ENCODE measurements at regions not wholly inside any gene's neighbourhood (a gene's known extent, or its start where the extent isn't known, plus 50 kb on each side); places are given as distances from the start of the nearest gene placed in this dataset.
"Not testable (repeated sequence)": the region's sequence is repeated elsewhere in the genome, so short reads cannot be mapped to it uniquely, and the experiment has no call there.

DNA sequence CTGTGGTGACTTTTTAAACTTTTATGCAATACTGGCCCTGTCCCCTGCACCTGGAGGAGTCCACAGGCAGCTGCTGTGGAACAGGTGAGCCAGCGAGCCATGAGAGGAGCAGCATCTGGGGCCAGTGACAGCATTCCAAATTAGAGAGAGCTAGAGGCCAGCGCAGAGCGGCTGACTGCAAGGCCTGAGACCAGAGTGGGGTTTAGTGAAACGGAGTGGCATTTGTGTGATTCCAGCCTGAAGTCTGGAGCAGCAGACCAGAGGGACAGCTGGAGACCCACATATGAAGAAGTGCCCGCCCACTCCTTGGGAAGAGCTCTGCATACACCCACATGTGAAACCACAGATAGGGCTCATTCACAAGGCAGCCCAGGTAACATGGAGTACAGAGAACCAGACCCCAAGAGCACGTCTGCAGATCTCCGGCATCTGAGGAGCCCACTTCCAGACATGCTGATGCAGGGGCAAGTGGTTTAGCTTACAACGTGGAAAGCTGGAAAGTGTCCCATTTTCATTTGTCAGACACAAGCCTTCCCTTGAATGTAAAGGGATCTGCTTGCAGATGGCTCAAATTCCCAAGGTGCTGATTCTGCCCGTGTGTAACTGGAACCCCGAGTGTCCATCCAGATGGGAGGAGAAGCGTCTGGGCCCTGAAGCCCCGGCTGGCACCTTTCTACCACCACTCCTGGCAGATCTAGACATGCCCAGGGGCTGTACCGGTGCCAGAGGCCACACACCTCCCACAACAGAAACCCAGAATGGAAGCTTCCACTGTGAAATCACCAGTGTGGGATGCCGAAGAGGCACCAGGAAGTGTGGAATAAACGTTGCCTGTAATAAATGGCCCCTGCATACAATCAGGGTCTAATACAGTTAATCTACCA is 256.0 kb upstream of the TCERG1L start:
- no peak for DNase-seq

DNA sequence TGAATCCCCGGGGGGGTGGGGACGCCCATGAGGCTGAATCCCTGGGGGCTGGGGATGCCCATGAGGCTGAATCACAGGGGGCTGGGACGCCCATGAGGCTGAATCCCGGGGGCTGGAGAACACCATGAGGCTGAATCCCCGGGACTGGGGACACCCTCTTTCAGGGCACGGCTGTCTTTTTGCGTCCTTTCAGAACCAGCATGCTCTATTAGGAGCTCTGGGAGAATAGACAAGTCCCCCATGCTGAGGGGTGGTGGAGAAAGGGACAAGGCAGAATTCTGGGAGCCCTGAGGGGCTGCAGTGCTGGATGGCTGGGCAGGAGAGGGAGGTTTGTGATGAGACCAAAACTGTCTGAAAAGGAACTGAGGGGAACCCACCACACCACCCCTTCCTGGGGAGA is 257.3 kb upstream of the TCERG1L start:
- no peak for DNase-seq

DNA sequence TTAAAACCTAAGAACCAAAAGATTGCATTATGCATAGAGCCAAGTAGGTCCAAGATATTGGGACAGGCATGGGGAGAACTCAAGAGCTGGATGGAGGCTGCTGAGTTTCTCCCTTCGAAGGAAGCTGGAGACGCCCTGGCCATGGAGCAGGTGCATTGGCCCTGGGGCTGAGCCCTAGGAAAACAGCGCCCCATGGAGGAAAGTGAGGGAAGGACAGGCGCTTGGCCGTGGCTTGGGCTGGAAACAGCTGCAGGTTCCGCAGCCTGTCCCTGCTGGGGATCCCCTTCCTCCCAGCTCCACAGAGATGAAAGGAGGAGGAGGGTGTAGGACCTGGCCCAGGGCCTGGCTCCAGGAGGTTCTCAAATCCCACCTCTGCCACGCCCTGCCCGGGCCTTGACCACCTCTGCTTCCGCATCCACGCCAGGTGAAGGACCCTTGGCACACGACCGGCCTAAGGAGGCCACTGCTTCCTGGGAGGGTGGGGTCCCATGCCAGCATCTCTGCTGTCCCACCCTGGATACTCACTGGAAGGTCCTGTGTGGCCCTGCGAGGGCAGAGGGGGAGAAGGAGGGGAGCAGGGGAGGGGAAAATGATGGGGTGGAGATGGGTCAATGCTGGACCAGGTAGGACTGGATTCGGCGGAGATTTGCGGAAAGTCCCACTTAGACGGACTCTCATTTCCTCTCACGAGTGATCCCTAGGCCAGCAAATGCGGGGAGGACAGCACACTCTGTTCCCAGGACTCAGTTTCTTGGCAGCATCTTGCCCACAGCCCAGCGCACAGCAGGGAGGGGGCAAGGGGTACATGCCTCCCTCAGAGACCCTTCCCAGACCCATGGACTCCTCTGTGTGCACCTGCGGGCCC is 258.6 kb upstream of the TCERG1L start:
- DNase-seq, result peak in 1 of 2 experiments; percentile 48

DNA sequence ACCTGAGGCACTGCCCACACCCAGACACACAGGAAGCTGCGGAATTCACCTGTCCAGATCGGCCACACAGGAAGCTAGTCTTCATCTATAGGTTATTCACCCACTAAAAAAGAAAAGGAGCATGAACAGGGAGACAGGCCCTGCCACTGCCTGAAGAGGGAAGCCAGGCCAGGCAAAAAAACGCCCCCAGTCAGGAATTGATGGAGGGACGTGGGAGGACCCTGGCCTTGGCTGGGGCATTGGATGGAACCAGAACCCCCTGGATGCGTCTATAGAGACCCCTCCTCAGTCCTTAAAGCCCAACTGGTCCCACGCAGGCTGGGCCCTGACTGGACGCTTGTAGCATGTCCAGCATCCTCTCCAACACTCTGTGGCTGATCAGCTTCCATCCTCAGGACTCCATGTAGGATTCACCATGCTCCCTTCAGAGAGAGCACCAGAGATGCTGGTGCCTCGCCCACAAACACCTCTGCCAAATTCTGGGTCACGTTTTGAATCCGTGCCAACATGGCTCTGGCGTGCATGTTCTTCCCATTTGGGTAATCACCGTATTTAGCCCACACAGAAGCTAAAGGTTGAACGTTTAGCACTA is 259.3 kb upstream of the TCERG1L start:
- no peak for DNase-seq

DNA sequence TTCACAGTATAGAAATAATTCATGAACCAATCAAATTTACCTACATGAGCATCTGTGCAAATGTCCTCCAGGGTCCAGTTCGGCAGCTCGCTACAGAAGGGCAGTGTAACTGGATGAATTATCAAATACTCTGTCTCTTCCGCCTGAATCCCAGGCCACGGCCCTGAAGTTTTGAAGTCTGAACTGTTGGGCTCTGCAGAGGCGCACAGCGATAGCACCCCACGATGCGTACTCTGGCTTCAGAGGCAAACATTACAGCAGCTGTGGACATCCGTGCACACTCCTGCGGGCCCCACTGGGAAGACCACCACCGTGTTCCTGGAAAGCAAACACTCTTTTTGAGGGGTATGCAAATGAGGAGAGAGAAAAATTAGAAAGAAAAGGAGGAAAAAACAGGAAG is 259.8 kb upstream of the TCERG1L start:
- DNase-seq, result no peak

DNA sequence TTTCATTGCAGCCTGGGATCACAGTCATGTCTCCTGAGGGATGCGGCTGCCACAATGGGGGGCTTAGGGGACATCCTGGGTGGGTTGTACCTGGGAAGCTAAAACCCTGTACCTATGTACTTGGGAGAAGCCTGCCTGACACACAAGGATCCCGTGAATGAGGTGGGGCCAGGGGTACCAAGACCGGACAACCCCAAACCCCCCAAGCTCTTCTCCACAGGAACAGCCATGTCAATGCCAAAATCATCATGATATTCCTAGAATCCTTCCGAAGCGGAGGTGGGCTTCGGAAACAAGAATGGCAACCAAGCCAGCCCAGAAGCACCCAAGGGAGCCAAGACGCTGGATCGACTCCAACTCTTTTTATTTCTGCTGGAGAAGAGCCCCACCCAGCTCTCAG is 260.3 kb upstream of the TCERG1L start:
- DNase-seq, result no peak

DNA sequence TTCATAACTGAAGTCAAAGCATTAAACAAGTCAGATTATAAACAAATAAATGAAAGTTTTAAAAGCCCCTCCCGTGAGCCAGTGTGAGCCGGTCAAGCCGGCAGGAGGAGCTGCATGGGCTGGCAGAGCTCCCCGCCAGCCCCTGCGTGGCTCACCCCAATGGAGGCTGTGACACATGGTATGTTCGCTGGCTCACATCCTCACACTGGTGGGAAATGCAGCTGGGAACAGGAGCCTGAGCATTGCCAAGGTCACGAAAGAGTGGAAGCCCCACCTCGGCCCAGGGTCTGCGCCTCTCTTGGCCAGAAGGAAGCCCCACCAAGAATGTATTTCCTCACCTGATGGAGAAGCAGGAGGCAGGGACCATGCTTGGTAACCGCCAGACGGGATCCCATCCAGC is 261.7 kb upstream of the TCERG1L start:
- no peak for DNase-seq

DNA sequence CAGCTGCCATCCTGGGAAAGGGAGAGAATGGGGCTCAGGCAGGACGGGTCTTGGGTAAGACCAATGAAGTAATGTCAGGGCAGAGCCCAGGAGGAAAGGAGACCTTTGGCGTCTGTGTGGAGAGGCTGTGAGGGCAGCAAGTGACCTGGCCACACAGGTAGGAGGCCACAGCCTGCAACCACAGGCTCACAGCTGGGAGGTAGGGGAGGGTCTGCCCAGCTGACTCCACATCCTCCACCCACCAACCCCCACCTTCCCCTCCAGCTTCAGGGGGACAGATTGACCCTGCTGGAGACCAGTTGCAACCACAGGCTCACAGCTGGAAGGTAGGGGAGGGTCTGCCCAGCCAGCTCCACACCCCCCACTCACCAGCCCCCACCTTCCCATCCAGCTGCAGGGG is 262.2 kb upstream of the TCERG1L start:
- no peak for DNase-seq

DNA sequence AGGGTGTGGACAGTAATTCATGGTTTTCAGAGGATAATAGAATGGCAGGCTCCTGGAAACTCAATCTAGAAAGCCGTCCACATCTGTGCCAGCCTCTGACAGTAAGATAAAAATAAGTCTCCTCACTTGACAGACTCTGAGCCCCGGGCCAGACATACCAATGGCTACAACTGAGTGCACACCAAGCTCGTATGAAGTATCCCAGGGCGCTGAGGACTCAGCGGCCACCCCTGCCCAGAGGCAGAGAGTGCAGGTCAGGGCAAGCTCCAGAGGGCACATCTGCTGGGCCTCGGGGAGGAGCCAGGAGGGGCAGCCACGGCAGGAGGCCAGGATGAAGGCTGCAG is 262.8 kb upstream of the TCERG1L start:
- DNase-seq, result no peak

DNA sequence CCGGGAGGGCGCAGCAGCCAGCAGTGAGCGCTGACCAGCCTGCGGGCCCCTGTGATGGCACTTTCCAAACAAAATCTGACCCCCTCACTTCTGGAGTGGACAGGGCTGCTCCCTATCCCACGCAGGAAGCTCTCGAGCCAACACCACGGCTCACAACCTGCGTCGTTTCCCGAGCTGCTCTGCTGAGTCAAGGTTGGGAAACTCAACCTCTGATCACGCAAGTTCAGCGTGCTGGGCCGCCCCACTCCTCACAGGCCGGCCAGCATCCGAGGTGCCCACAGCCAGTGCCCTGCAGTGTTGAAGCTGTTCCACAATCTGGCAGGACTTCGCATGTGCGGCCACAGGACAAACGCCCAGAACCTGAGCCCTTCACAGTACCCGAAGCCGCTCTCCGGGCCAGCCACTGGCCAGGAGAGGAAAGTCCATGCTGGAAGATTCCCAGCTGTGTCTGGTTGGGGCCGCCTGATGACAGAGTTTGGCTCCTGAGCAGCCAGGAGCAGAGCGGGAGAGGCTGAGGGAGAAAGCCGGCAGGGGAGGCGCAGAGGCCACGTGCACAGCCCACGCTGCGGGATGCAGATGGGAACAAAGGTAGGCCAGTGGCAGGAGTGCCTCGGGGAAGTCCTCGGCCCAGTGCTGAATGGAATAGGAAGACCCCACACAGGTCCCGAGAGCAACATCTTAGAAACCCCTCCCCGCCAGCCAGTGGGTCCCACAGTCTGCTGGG is 263.3 kb upstream of the TCERG1L start:
- DNase-seq, result no peak

DNA sequence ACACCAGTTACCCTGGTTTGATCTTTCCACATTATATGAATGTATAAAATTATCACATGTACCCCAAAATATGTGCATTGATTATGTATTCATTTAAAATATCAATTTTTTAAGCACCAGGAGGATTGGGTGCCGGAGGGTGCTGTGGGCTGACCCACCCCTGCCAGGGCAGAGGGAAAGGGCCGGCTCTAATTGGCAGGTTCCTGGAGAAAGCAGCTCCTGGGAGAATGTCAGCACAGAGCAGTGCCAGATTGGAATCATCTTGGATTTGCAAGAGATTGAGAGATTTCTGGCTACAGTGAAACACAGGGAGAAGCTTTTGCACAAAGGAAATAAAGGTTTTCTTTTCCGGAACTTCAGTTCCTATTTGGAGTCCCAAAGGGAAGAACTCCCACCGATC is 264.4 kb upstream of the TCERG1L start:
- DNase-seq, result no peak

DNA sequence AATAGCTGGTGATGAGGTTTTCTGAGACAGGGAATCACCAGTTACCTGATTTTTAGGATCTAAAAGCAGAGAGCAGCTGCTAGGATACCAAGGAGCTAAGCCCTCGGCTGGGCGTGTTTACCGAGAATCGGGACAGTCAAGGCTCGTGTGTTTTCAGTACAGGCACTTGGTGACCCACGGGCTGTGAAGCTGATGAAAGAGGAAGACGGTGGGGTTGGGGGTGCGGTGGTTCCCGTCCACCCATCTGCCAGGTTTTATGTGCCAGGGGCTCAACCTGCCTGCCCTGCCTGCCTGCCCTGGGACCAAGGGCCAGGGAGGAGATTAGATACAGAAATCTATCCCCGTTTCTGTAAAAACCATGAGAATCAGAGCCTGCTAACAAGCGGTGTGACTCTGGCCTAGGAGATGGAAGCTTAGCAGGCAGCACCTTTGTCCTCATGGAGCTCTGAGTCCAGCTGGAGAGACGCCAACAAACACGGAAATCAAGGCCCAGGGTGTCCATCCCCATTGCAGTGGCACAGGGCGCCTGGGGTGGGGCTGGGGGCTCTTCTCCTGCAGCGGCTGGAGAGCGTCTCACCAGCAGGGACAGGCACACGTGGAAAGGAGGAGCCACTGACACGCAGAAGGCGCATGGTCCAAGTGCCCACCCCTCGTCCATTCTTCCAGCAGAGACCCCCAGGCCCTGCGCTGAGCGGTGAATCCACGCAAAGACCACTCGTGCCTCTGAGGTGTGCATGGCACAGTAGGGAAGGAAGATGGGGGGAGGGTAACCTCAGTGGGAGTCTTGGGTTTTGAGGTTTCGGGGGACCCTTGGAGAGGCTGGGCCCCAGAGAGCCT is 265.0 kb upstream of the TCERG1L start:
- DNase-seq, result no peak

DNA sequence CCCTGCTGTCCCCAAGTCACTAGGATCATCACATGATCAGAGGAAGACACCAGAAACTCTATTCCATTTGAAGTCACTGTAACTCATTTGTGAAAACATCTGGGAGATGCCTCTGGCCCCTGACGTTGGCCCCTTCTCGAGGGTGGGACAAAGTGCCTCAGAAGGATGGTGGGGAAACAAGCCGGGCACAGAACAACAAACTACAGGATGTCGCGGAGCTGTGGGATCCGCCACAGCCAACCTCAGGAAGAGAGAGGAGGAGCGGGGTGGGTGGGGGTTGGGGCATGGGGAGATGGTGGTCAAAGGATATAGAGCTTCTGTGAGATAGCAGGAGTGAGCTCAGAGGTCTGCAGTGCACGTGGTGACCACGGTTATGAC is 265.6 kb upstream of the TCERG1L start:
- DNase-seq, result no peak

DNA sequence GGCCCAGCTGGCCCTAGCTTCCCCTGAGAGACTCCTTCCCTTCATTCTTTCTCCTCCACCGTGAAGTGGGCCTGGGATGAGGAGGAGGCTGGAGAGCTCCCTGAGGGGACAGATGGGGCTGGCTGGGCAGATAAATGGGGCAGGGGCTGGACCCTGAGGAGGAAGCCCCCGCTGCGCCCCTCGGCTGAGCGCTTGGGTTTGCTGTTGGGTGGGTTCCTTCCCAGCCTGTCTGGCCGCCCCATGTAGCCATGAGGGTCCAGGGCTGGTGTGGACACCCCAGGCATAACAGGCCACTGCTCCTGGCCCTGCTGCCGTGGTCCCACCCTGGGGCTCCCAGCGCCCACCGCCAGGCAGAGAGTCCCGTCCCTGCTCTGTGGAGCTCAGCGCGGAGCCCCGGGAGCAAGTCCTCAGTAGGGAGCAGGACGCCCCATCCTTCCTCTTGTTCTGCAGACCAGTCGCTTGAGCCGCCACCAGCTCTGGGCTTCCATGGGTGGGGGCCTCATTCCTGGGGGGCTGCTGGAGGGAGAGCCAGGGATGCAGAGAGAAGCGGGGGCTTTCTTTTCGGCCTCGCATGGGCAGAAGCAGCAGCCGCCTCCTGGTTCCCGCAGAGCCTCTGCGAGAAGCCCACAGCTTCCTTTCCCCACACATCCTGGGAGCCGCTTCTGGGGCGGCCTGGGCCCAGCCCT is 266.4 kb upstream of the TCERG1L start:
- no peak for DNase-seq

DNA sequence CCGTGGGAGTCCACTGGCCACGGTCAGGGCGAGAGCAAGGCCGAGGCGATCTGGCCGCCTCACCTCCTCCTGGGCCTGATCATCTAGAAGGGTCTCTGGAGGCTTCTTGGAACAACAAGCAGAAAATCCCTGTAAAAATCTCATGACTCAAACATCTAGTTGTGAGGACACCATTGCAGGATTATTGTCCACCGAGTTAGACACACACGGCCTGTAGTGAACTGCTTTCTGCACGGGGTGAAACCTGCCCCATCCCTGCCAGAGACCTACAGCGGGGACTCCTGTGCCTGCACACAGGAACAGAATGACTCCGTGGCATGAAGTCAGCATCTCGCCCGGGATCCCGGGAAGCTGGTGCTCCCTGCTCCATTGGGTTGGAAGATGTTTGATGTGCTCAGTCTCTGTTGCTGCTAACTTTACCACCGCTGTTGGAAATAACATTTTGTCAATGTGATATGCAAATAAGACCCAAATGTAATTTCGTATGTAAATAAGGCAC is 267.0 kb upstream of the TCERG1L start:
- peak; percentile 51 to 62 for DNase-seq

DNA sequence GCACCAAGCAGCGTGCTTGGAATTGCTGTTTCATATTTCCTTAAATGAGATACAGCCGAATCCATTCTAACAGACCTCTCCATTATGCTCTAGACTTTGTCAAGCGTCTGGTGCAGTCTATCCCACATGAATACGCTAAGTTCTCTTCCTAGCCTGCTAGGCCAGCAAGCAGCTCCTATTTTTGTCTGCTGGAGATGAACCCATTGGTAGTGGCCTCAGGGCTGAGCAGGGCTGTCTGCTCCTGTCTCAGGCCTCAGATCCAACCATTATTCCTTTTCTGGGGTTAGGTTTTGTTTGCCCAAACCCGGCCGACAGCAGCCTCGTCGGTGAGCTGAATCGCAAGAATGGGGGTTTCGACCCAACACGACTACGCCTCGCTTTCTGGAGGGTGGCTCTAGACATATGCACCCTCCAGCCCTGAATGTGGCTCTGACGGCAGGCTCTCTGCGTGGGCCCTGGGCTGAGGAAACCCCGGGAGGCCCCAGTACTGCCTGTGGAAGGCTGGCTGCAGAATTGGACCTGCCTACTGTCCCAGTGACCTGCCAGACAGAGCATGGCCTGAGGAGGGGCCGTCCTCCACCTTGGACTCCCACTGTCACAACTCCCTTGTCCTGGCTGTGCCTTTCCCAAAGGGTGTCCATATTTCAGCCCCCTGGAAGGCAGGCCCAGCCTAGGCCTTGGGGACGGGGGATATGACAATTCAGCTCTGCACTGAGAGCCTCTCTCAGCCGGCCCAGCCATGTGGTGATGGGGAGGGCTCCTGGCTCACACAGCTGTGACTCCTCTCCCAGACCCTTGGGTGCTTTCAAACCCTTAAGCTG is 267.9 kb upstream of the TCERG1L start:
- peak in 1 of 2 experiments; percentile 36 for DNase-seq

DNA sequence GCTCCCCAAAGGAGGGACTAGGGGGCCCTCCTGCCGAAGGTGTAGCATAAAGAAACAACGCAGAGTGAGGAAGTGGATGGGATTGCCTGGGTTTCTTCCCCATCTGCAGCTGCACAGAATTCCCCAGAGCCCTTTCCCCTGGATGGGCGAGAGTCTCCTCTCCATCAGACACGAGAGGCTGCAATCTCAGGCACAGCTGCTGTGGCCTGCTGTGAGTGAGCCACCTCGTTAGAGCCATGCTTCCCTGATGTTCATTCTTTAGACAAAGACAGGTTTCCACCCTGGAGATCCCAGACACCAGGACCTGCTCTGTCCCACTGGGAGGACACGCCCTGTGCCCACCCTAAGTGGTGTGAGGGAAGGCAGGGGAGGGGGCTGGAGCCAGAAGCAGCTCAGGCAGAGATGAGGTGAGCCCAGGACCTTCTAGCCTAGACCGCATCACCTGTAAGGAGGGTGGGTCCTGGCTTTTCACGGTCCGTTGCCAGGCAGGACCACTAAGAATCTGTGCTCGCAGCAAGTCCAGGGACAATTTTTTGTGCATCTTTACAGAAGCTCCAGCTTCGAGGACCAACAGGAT is 268.6 kb upstream of the TCERG1L start:
- no peak for DNase-seq

DNA sequence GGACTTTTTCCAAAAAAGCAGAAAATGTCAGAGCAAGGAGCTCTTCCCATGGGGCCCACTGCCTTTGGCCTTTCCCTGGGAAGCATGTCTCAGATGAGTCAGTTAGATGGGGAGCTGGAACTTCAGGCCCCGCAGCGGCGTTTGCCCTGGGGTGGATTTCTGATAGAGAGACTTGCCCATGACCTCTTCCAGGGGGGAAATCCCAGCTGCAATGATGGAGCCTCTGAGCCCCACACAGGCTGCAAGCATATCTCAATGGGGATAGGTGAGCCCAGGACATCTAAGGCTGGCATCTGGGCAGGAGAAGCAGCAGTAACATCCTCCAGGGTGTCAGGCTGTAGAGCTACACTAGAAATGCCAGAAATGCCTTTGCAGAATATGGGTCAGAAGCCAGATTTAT is 269.2 kb upstream of the TCERG1L start:
- no peak for DNase-seq

DNA sequence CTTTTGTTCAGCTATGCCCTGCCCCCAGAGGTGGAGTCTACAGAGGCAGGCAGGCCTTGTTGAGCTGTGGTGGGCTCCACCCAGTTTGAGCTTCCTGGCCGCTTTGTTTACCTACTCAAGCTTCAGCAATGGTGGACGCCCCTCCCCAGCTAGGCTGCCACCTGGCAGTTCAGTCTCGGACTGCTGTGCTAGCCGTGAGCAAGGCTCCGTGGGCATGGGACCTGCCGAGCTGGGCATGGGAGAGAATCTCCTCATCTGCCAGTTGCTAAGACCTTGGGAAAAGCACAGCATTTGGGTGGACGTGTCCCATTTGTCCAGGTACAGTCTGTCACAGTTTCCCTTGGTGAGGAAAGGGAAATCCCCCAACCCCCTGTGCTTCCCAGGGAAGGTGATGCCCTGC is 270.0 kb upstream of the TCERG1L start:
- not testable (repeated sequence) for DNase-seq

DNA sequence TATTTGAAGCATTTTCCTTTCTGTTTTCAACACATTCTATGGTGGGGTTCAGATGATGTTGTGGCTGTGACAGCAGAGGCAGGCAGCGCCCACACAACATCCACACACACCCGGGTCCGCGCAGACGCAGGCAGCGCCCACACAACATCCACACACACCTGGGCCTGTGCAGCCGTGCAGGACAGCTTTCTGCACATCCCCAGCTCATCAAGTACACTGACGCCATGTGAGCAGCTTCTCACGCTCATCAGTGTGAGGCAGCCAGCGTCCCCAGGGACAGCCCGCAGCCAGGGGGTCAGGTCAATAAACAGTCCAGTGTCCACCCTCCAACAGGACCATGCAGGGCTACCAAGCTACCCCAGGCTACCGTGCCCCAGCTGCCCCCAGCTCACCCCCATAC is 272.8 kb upstream of the TCERG1L start:
- no peak for DNase-seq

Measured in NCI-H526 (cell line).